ENCODE measurements at regions not wholly inside any gene's neighbourhood (a gene's known extent, or its start where the extent isn't known, plus 50 kb on each side); places are given as distances from the start of the nearest gene placed in this dataset.
"Not testable (repeated sequence)": the region's sequence is repeated elsewhere in the genome, so short reads cannot be mapped to it uniquely, and the experiment has no call there.

DNA sequence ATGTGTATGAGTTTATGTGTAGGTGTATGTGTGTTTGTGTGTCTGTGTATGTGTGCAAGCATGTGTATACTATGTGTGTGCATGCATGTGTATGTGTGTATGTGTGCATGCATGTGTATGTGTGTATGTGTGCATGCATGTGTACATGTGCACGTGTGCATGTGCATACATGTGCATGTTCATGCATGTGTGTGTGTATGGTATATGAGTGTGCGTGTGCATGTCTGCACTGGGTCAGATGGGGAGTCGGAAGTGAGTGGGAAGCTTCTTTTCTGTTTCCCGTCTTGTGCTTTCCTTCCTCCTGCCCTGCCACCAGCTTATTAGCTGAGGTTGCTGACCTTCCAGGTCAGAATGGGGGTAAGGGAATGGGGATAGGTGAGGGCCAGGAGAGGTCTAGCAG is 174.7 kb downstream of the MAP2K4 start:
- Histone ChIP-seq H3K36me3 (no peaks in the 10 kb centered on the region), H3K27me3 (ENCODE audit: insufficient read depth, low read depth, severe bottlenecking) (no peaks in the 10 kb centered on the region), H3K27ac (no peak overlapping the region), H3K9me3 (ENCODE audit: severe bottlenecking) (no peaks in the 10 kb centered on the region), H3K4me3 (ENCODE audit: low read depth, low read length) (no peak overlapping the region)
- TF ChIP-seq, protein P1, sequence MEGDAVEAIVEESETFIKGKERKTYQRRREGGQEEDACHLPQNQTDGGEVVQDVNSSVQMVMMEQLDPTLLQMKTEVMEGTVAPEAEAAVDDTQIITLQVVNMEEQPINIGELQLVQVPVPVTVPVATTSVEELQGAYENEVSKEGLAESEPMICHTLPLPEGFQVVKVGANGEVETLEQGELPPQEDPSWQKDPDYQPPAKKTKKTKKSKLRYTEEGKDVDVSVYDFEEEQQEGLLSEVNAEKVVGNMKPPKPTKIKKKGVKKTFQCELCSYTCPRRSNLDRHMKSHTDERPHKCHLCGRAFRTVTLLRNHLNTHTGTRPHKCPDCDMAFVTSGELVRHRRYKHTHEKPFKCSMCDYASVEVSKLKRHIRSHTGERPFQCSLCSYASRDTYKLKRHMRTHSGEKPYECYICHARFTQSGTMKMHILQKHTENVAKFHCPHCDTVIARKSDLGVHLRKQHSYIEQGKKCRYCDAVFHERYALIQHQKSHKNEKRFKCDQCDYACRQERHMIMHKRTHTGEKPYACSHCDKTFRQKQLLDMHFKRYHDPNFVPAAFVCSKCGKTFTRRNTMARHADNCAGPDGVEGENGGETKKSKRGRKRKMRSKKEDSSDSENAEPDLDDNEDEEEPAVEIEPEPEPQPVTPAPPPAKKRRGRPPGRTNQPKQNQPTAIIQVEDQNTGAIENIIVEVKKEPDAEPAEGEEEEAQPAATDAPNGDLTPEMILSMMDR (IDR thresholded peaks at IDR 0.05; ENCODE audit: low read depth, low read length), result no peak
- DNase-seq, result no peak

DNA sequence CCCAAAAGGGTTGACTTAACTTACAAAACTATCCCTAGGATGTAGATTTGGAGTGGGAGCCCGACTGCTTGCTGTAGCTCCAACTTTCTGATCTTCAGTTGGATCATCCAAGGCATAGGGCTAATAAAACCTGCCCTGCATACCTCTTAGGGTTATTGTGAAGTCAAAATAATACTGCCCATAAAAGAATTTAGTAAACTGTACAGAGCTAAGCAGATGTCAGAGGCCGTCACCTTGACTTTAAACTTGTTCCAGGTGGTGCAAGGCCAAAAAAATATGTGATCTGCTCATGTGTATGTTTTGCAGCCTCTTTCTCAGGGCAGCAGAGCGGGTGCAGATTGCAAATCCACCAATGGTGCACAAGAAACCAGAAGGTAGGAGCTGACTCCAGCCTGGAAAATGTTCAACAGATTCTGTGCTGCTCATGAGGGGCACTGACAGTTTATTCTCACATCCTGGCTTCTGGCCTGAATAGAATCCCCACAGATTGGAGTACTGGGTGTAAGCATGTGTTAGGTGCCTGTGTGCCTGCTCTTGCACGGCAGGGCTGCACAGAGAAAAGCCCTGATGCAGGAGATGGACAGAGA is 180.7 kb downstream of the MAP2K4 start:
- TF ChIP-seq, protein P1 (IDR thresholded peaks at IDR 0.05; ENCODE audit: low read depth, low read length), result no peak
- Histone ChIP-seq H3K9me3 (ENCODE audit: severe bottlenecking) (no peaks in the 10 kb centered on the region), H3K27me3 (ENCODE audit: insufficient read depth, low read depth, severe bottlenecking) (no peaks in the 10 kb centered on the region), H3K4me3 (ENCODE audit: low read depth, low read length) (no peak overlapping the region), H3K27ac (no peak overlapping the region), H3K36me3 (no peaks in the 10 kb centered on the region)
- no peak for DNase-seq

DNA sequence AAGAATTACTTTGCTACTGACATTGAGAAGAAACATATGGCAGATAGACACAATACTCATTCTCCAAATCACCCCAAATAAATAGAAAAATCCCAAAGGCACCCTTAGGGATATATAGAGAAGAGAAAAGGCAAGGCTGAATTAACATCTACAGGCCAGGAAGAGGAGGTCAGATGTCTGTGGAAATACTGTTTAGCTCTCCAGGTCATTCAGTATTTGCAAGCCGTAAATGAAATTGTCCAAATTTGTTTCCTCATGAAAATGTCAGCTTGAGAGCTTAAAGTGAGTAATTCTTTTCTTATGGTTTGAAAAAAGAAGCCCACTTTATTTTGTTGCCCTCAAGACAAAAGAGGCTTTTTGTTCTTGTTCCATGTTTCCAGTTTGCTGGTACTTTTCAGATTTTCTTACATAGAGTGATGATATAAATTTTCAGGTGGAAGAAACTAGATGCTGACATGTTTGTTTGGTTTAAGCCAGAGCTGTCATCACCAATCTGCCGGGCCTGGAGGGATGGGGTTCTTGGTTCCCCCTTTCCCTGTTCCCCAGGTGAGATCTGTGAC is 189.0 kb downstream of the MAP2K4 start:
- TF ChIP-seq, protein P1 (IDR thresholded peaks at IDR 0.05; ENCODE audit: low read depth, low read length), result no peak
- DNase-seq, result no peak
- no peak overlapping the region for H3K4me3 ChIP-seq (ENCODE audit: low read depth, low read length)
- no peaks in the 10 kb centered on the region for H3K9me3 ChIP-seq (ENCODE audit: severe bottlenecking)
- no peak overlapping the region for H3K27ac ChIP-seq
- no peaks in the 10 kb centered on the region for H3K36me3 ChIP-seq
- H3K27me3 ChIP-seq (ENCODE audit: insufficient read depth, low read depth, severe bottlenecking), result no peaks in the 10 kb centered on the region

DNA sequence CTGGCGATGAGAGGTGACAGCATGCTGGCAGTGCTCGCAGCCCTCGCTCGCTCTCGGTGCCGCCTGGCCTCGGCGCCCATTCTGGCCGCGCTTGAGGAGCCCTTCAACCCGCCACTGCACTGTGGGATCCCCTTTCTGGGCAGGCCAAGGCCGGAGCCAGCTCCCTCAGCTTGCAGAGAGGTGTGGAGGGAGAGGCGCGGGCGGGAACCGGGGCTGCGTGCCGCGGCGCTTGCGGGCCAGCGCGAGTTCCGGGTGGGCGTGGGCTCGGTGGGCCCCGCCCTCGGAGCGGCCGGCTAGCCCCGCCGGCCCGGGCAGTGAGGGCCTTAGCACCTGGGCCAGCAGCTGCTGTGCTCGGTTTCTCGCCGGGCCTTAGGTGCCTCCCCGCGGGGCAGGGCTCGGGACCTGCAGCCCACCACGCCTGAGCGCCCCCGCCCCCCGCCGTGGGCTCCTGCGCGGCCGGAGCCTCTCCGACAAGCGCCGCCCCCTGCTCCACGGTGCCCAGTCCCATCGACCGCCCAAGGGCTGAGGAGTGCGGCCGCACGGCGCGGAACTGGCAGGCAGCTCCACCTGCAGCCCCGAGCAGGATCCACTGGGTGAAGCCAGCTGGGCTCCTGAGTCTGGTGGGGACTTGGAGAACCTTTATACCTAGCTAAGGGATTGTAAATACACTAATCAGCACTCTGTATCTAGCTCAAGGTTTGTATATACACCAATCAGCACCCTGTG is 200.2 kb downstream of the MAP2K4 start:
- not testable (repeated sequence) for H3K36me3 ChIP-seq; H3K4me3 ChIP-seq (ENCODE audit: low read depth, low read length); H3K27me3 ChIP-seq (ENCODE audit: insufficient read depth, low read depth, severe bottlenecking); H3K9me3 ChIP-seq (ENCODE audit: severe bottlenecking); DNase-seq; H3K27ac ChIP-seq

DNA sequence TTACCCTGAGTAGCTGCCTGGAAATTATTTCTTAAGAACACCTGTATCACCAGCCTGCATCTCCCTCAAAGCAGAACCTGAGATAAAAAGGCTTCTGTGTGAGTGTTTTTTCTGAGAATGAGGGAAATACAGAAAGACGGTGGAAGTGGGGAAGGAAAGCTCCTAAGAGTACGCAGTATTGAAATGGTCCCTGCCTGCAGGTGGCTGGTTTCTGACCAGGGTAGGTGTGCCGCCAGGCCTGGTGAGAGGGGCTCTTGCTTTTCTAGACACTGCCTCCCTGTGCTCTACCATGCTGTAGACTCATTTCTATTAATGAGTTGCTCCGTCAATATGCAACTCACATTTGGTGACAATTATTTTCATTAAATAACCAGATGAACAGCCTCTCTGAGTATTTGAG is 201.7 kb downstream of the MAP2K4 start:
- Histone ChIP-seq H3K36me3 (no peaks in the 10 kb centered on the region), H3K9me3 (ENCODE audit: severe bottlenecking) (no peaks in the 10 kb centered on the region), H3K27me3 (ENCODE audit: insufficient read depth, low read depth, severe bottlenecking) (no peaks in the 10 kb centered on the region), H3K27ac (no peak overlapping the region), H3K4me3 (ENCODE audit: low read depth, low read length) (no peak overlapping the region)
- TF ChIP-seq, protein P1 (IDR thresholded peaks at IDR 0.05; ENCODE audit: low read depth, low read length), result no peak
- no peak for DNase-seq

DNA sequence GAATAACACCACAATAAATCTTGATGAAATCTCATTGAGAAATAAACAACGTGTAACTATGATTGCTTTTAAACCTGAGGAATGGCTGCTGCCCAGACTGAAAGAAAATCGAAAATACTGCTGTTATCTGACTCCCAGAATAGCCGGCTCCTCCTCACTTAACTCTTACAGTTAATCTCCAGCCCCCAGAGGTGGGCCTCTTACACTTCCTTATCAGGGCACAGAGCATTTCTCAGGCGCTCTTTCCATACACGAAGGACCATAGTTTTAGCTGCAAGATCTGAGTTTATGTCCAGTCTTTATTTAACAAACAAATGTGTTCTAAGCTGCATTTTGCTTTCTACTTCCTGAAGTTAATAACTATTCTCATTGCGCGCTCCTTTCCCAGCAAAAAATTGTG is 206.9 kb downstream of the MAP2K4 start:
- TF ChIP-seq, protein P1 (IDR thresholded peaks at IDR 0.05; ENCODE audit: low read depth, low read length), result no peak
- Histone ChIP-seq H3K4me3 (ENCODE audit: low read depth, low read length) (no peak overlapping the region), H3K27me3 (ENCODE audit: insufficient read depth, low read depth, severe bottlenecking) (no peaks in the 10 kb centered on the region), H3K36me3 (no peaks in the 10 kb centered on the region), H3K9me3 (ENCODE audit: severe bottlenecking) (no peaks in the 10 kb centered on the region), H3K27ac (no peak overlapping the region)
- DNase-seq, result no peak

Measured in WERI-Rb-1 (cell line).